H9 (cell line): ENCODE measurements at regions not wholly inside any gene's neighbourhood (a gene's known extent, or its start where the extent isn't known, plus 50 kb on each side); places are given as distances from the start of the nearest gene placed in this dataset.

Source experiments
- DNase-seq: peaks from one replicate; pipeline ENCODE4 v3.0.0-alpha.2; 2017
- H2AFZ ChIP-seq: one replicate; pipeline ENCODE4 v1.6.1; 2013; ENCODE audit warnings: mild to moderate bottlenecking, low read length, control low read depth, moderate library complexity
- H2AK5ac ChIP-seq: 2 replicates; pipeline ENCODE4 v1.6.1; 2013; ENCODE audit warnings: low read length, control low read depth, mixed read lengths; ENCODE audit not compliant: insufficient read length
- H2BK120ac ChIP-seq: one replicate; pipeline ENCODE4 v1.6.1; 2013; ENCODE audit warnings: low read depth, mild to moderate bottlenecking, low read length, control low read depth, inconsistent platforms; ENCODE audit not compliant: poor library complexity, severe bottlenecking
- H2BK12ac ChIP-seq: 2 replicates; pipeline ENCODE4 v1.6.1; 2013; ENCODE audit warnings: low read length, control low read depth, mixed read lengths, low read depth; ENCODE audit not compliant: insufficient read length
- H2BK15ac ChIP-seq: 2 replicates; pipeline ENCODE4 v1.6.1; 2013; ENCODE audit warnings: low read depth, low read length, control low read depth
- H2BK20ac ChIP-seq: one replicate; pipeline ENCODE4 v1.6.1; 2013; ENCODE audit warnings: low read depth, mild to moderate bottlenecking, low read length, control low read depth, inconsistent platforms; ENCODE audit not compliant: poor library complexity, severe bottlenecking
- H2BK5ac ChIP-seq: 2 replicates; pipeline ENCODE4 v1.6.1; 2013; ENCODE audit warnings: low read length, control low read depth, mixed read lengths; ENCODE audit not compliant: insufficient read length
- H3K14ac ChIP-seq: 2 replicates; pipeline ENCODE4 v1.6.1; 2013; ENCODE audit warnings: low read length, control low read depth; ENCODE audit not compliant: insufficient read depth
- H3K18ac ChIP-seq: 2 replicates; pipeline ENCODE4 v1.6.1; 2013; ENCODE audit warnings: low read depth, mild to moderate bottlenecking, mixed read lengths, low read length, control low read depth; ENCODE audit not compliant: insufficient read length
- H3K23ac ChIP-seq: 2 replicates; pipeline ENCODE4 v1.6.1; 2013; ENCODE audit warnings: low read length, control low read depth, mixed read lengths, low read depth; ENCODE audit not compliant: insufficient read length
- H3K23me2 ChIP-seq: 2 replicates; pipeline ENCODE4 v1.6.1; 2013; ENCODE audit warnings: low read depth, mild to moderate bottlenecking, mixed read lengths, low read length, control low read depth; ENCODE audit not compliant: insufficient read length, poor library complexity, severe bottlenecking
- H3K27ac ChIP-seq: 2 replicates; pipeline ENCODE4 v1.5.1; 2013; ENCODE audit warnings: low read length, control low read depth, mixed read lengths, low read depth; ENCODE audit not compliant: insufficient read length
- H3K27me3 ChIP-seq: 2 replicates; pipeline ENCODE4 v1.6.1; 2013; ENCODE audit warnings: low read length, control low read depth, inconsistent platforms; ENCODE audit not compliant: insufficient read depth
- H3K4ac ChIP-seq: 2 replicates; pipeline ENCODE4 v1.6.1; 2013; ENCODE audit warnings: low read depth, mild to moderate bottlenecking, control low read depth, inconsistent platforms, low read length, moderate library complexity
- H3K4me1 ChIP-seq: 2 replicates; pipeline ENCODE4 v1.6.1; 2013; ENCODE audit warnings: low read length, control low read depth, inconsistent platforms; ENCODE audit not compliant: insufficient read depth
- H3K4me2 ChIP-seq: 2 replicates; pipeline ENCODE4 v1.6.1; 2013; ENCODE audit warnings: low read length, control low read depth, mixed read lengths; ENCODE audit not compliant: insufficient read length, insufficient read depth
- H3K56ac ChIP-seq: 2 replicates; pipeline ENCODE4 v1.6.1; 2013; ENCODE audit warnings: low read depth, mild to moderate bottlenecking, mixed read lengths, low read length, control low read depth; ENCODE audit not compliant: insufficient read length
- H3K79me1 ChIP-seq: 2 replicates; pipeline ENCODE4 v1.6.1; 2013; ENCODE audit warnings: low read depth, mild to moderate bottlenecking, moderate library complexity, low read length, control low read depth, inconsistent platforms; ENCODE audit not compliant: insufficient read depth, poor library complexity, severe bottlenecking
- H3K79me2 ChIP-seq: 2 replicates; pipeline ENCODE4 v1.6.1; 2013; ENCODE audit warnings: low read length, control low read depth, inconsistent platforms; ENCODE audit not compliant: insufficient read depth
- H3K9ac ChIP-seq: 2 replicates; pipeline ENCODE4 v1.6.1; 2013; ENCODE audit warnings: low read length, control low read depth, mixed read lengths; ENCODE audit not compliant: insufficient read length; ENCODE audit errors: extremely low read depth
- H3K9me3 ChIP-seq: one replicate; pipeline ENCODE4 v1.6.1; 2013; ENCODE audit warnings: low read depth, low read length, inconsistent platforms; ENCODE audit not compliant: control insufficient read depth
- H3T11ph ChIP-seq: one replicate; pipeline ENCODE4 v1.6.1; 2013; ENCODE audit warnings: mild to moderate bottlenecking, low read length, control low read depth, inconsistent platforms
- H4K20me1 ChIP-seq: one replicate; pipeline ENCODE4 v1.6.1; 2013; ENCODE audit not compliant: control insufficient read depth, insufficient read length, insufficient read depth
- H4K5ac ChIP-seq: 2 replicates; pipeline ENCODE4 v1.6.1; 2013; ENCODE audit warnings: low read depth, mild to moderate bottlenecking, mixed read lengths, low read length, control low read depth; ENCODE audit not compliant: insufficient read length
- H4K8ac ChIP-seq: replicated peaks from 2 replicates; pipeline ENCODE4 v1.6.1; 2013; ENCODE audit warnings: low read length, control low read depth, mixed read lengths, low read depth; ENCODE audit not compliant: insufficient read length
- H4K91ac ChIP-seq: 2 replicates; pipeline ENCODE4 v1.6.1; 2013; ENCODE audit warnings: low read depth, mild to moderate bottlenecking, moderate library complexity, mixed read lengths, low read length, control low read depth; ENCODE audit not compliant: insufficient read length
- H3K27ac Mint-ChIP-seq, 3 experiments: 2 replicates in 2 of 3; 3 replicates in 1 of 3; pipeline ENCODE4 v1.8.0; 2020 to 2021; ENCODE audit warnings: mixed read lengths in 3 of 3, mild to moderate bottlenecking in 1 of 3, moderate library complexity in 1 of 3
- H3K27me3 Mint-ChIP-seq: 2 replicates; pipeline ENCODE4 v1.8.0; 2021; ENCODE audit warnings: low read depth, mild to moderate bottlenecking, moderate library complexity, mixed read lengths
- H3K36me3 Mint-ChIP-seq, 3 experiments: 2 replicates in 2 of 3; 3 replicates in 1 of 3; pipeline ENCODE4 v1.8.0; 2020 to 2021; ENCODE audit warnings: low read depth in 3 of 3, mixed read lengths in 3 of 3; ENCODE audit not compliant: insufficient read depth in 1 of 3
- H3K4me1 Mint-ChIP-seq, 2 experiments: 2 replicates each; pipeline ENCODE4 v1.8.0; 2020; ENCODE audit warnings: mixed read lengths in 2 of 2
- H3K4me3 Mint-ChIP-seq, 2 experiments: 2 replicates in 1 of 2; 3 replicates in 1 of 2; pipeline ENCODE4 v1.8.0; 2020 to 2021; ENCODE audit warnings: mild to moderate bottlenecking in 2 of 2, mixed read lengths in 2 of 2, moderate library complexity in 1 of 2
- H3K9me3 Mint-ChIP-seq, 2 experiments: 2 replicates in 1 of 2; 3 replicates in 1 of 2; pipeline ENCODE4 v1.8.0; 2020; ENCODE audit warnings: mild to moderate bottlenecking in 2 of 2, mixed read lengths in 2 of 2, moderate library complexity in 1 of 2
- CTCF ChIP-seq: fragments of 200-600 bp; sonication (generic); conservative IDR thresholded peaks from 3 replicates; pipeline ENCODE4 v1.8.0; 2021; ENCODE audit warnings: antibody characterized with exemption, mild to moderate bottlenecking
- WGBS: extraction: QIAGEN DNeasy Blood & Tissue Kit; methylation state at CpG from one replicate; pipeline ENCODE4 v1.1.7; 2013; ENCODE audit warnings: missing lambda C conversion rate, low lambda C conversion rate, mixed read lengths; ENCODE audit not compliant: insufficient read length; ENCODE audit errors: extremely low coverage; 5-methylcytosine and 5-hydroxymethylcytosine counted together

GRCh38 chr22:47865626-47866025 lies 1103.2 kb downstream of the TBC1D22A start:
- Mint-ChIP-seq H3K4me3 (no peak overlapping the region), H3K9me3 (peaks cover 0 to 71% of the 10 kb centered on the region in 2 experiments; a peak in 3 of 5 replicates), H3K4me1 (0 out of 4 replicates have a peak, but pooled peaks cover 0 to 4% of the 10 kb centered on the region in 2 experiments), H3K27me3 (peaks cover 6% of the 10 kb centered on the region), H3K36me3 (peaks cover 0 to 8% (median 3%) of the 10 kb centered on the region in 3 experiments; a peak in 3 of 7 replicates), H3K27ac (no peak overlapping the region)
- Histone ChIP-seq H3K18ac (no peak overlapping the region), H3K4me2 (no peak overlapping the region), H3K56ac (no peak overlapping the region), H2AFZ (no peak overlapping the region), H2BK5ac (no peak overlapping the region), H3K79me1 (no peaks in the 10 kb centered on the region), H2BK12ac (no peak overlapping the region), H3K9ac (no peak overlapping the region), H3K27ac (no peak overlapping the region), H4K5ac (no peak overlapping the region), H3K4ac (no peak overlapping the region), H2BK120ac (no peak overlapping the region), H4K20me1 (no peaks in the 10 kb centered on the region), H3K9me3 (no peaks in the 10 kb centered on the region), H3T11ph (no peak overlapping the region), H2AK5ac (no peak overlapping the region), H4K8ac (no peak overlapping the region), H2BK15ac (no peak overlapping the region), H4K91ac (no peak overlapping the region), H3K23me2 (no peaks in the 10 kb centered on the region), H3K23ac (no peak overlapping the region), H3K4me1 (no peaks in the 10 kb centered on the region), H3K27me3 (no peaks in the 10 kb centered on the region), H3K79me2 (no peaks in the 10 kb centered on the region), H3K14ac (no peak overlapping the region), H2BK20ac (no peak overlapping the region)
- DNase-seq: no peak
- WGBS: no CpG with 5 or more reads among the region's 3 CpGs
- no peak for TF ChIP-seq CTCF
